Right atrium auricular region (tissue), 2 donors: ENCODE measurements at regions not wholly inside any gene's neighbourhood (a gene's known extent, or its start where the extent isn't known, plus 50 kb on each side); places are given as distances from the start of the nearest gene placed in this dataset.
"Not testable (repeated sequence)": the region's sequence is repeated elsewhere in the genome, so short reads cannot be mapped to it uniquely, and the experiment has no call there.

Source experiments
- DNase-seq: peaks from one replicate; pipeline ENCODE4 v3.0.0-alpha.2; 2019; ENCODE audit warnings: low spot score
- H3K27ac ChIP-seq, 2 donors: fragments of 200-600 bp; sonication (generic); 1 replicate in 1 of 2; 2 replicates in 1 of 2; pipeline ENCODE4 v1.5.1; 2016 to 2019
- H3K27me3 ChIP-seq, 2 donors: fragments of 200-600 bp; sonication (generic); one replicate each; pipeline versions ENCODE4 v1.5.1 to v1.6.0; 2017 to 2019
- H3K36me3 ChIP-seq: fragments of 200-600 bp; sonication (generic); one replicate; pipeline ENCODE4 v1.5.1; 2016
- H3K4me1 ChIP-seq, 2 donors: fragments of 200-600 bp; sonication (generic); one replicate each; pipeline versions ENCODE4 v1.5.1 to v1.6.0; 2017 to 2019
- H3K4me3 ChIP-seq, 2 donors: fragments of 200-600 bp; sonication (generic); 1 replicate in 1 of 2; 2 replicates in 1 of 2; pipeline ENCODE4 v1.5.1; 2017 to 2019; ENCODE audit warnings: mild to moderate bottlenecking in 1 of 2, moderate library complexity in 1 of 2
- H3K9me3 ChIP-seq, 2 donors: fragments of 200-600 bp; sonication (generic); one replicate each; pipeline ENCODE4 v1.5.1; 2019
- TF ChIP-seq, protein P1 (sequence below), 2 donors: fragments of 200-600 bp; sonication (generic); IDR thresholded peaks; one replicate each; pipeline ENCODE4 v1.5.1; 2019; ENCODE audit warnings: antibody characterized with exemption in 2 of 2

DNA sequence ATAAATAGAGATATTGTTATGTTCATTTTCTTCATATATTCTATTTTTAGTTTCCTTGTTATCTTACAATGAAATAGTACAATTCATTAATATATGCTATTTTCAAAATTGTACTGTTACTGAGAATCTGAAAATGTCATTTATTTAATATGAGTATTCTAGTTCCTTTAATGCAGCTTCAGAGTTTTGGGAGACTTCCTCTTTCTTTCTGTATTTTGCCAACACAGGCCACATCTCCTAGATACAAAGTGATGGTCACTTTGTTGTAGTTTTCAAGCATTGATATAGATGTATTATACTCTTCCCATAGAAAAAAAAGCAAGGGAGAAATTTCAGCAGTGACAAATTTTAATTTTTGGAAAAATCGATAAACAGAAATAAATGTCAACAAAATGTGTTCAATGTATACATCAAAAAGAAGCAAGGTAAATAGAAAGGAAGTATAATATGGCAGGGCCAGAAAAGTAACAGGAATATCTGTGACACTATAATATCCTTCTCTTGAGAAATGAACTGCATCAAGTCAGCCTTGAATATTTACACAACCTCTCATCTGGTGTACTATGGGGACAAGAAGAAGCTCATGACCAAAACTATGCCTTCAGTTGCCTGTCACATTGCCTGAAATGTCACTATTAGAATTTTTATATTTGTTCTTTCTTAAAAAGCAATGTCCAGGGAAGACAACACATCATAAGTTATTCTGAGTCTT lies 396.0 kb downstream of the TBC1D32 start:
- Histone ChIP-seq H3K27me3 (no peaks in the 10 kb centered on the region), H3K4me1 (no peaks in the 10 kb centered on the region), H3K9me3 (no peaks in the 10 kb centered on the region), H3K4me3 (no peak overlapping the region), H3K36me3 (no peaks in the 10 kb centered on the region), H3K27ac (no peak overlapping the region)
- TF ChIP-seq, protein P1, sequence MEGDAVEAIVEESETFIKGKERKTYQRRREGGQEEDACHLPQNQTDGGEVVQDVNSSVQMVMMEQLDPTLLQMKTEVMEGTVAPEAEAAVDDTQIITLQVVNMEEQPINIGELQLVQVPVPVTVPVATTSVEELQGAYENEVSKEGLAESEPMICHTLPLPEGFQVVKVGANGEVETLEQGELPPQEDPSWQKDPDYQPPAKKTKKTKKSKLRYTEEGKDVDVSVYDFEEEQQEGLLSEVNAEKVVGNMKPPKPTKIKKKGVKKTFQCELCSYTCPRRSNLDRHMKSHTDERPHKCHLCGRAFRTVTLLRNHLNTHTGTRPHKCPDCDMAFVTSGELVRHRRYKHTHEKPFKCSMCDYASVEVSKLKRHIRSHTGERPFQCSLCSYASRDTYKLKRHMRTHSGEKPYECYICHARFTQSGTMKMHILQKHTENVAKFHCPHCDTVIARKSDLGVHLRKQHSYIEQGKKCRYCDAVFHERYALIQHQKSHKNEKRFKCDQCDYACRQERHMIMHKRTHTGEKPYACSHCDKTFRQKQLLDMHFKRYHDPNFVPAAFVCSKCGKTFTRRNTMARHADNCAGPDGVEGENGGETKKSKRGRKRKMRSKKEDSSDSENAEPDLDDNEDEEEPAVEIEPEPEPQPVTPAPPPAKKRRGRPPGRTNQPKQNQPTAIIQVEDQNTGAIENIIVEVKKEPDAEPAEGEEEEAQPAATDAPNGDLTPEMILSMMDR (IDR thresholded peaks at IDR 0.05) = no peak
- DNase-seq = no peak

DNA sequence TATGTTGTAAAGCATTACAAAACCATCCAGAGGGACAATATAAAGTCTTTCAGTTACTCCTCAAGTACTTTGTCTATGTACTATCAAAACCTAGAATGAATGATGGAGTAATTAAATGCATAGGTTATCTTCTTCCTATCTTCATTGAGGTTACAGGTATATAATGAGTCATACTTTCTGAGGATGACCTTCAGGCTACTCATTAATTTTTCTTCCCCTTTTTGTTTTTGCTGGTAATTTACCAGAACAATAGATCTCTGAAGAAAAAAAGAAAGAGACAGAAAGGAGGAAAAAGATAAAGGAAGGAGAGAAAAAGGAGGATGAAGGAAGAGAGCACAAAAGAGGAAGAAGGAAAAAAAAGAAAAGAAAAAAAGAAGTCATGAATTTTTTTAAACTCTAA lies 398.4 kb downstream of the TBC1D32 start:
- TF ChIP-seq, protein P1 (IDR thresholded peaks at IDR 0.05) = no peak
- H3K27me3 ChIP-seq = no peaks in the 10 kb centered on the region
- DNase-seq = no peak

DNA sequence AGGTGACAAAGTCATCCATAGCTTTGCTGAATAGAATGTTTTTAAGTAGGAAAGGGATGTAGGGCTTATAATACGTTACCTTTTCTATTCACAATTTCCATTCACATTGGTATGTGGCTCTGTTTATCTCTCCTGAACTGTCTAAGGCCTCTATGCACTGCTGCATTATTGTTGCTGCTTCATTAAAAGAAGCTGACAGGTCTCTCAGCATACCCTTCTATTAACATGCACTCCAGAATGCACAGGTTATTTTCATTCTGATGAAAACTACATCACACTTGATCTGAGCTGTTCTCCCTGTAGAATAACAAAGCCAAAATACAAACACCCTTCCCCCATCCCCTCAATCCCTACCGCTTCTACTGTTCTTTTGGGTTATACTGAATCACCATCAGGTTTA lies 399.3 kb downstream of the TBC1D32 start:
- H3K4me3 ChIP-seq = no peak overlapping the region
- no peak overlapping the region for H3K27ac ChIP-seq
- DNase-seq = no peak
- no peaks in the 10 kb centered on the region for H3K4me1 ChIP-seq
- no peaks in the 10 kb centered on the region for H3K36me3 ChIP-seq
- H3K27me3 ChIP-seq = no peaks in the 10 kb centered on the region
- H3K9me3 ChIP-seq = no peaks in the 10 kb centered on the region
- TF ChIP-seq, protein P1 (IDR thresholded peaks at IDR 0.05) = no peak

More for the DNA sequence above, 398.4 kb downstream of the TBC1D32 start:
- Histone ChIP-seq H3K36me3 (no peaks in the 10 kb centered on the region), H3K4me1 (no peaks in the 10 kb centered on the region), H3K4me3 (no peak overlapping the region), H3K27ac (no peak overlapping the region), H3K9me3 (no peaks in the 10 kb centered on the region)

DNA sequence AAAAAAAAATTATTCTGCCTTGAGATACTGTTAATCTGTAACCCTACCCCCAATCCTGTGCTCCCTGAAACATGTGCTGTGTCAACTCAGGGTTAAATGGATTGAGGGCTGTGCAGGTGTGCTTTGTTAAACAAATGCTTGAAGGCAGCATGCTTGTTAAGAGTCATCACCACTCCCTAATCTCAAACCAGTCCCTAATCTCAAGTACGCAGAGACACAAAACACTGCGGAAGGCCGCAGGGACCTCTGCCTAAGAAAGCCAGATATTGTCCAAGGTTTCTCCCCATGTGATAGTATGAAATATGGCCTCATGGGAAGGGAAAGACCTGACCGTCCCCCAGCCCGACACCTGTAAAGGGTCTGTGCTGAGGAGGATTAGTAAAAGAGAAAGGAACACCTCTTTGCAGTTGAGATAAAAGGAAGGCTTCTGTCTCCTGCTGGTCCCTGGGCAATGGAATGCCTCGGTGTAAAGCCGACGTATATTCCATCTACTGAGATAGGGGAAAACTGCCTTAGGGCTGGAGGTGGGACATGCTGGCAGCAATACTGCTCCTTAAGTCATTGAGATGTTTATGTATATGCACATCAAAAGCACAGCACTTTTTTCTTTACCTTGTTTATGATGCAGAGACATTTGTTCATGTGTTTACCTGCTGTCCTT lies 402.6 kb downstream of the TBC1D32 start:
- not testable (repeated sequence) for H3K27me3 ChIP-seq, H3K36me3 ChIP-seq

DNA sequence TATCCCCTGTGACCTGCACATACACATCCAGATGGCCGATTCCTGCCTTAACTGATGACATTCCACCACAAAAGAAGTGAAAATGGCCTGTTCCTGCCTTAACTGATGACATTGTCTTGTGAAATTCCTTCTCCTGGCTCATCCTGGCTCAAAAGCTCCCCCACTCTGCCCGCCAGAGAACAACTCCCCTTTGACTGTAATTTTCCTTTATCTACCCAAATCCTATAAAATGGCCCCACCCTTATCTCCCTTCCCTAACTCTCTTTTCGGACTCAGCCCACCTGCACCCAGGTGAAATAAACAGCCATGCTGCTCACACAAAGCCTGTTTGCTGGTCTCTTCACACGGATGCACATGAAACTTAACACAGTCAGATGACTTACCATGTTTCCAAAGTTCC lies 403.8 kb downstream of the TBC1D32 start:
- not testable (repeated sequence) for H3K36me3 ChIP-seq, H3K9me3 ChIP-seq, H3K4me1 ChIP-seq, H3K27me3 ChIP-seq, H3K27ac ChIP-seq, H3K4me3 ChIP-seq, DNase-seq

More for the DNA sequence above, 402.6 kb downstream of the TBC1D32 start:
- H3K4me3 ChIP-seq, H3K4me1 ChIP-seq, H3K27ac ChIP-seq, DNase-seq, H3K9me3 ChIP-seq: not testable (repeated sequence)

DNA sequence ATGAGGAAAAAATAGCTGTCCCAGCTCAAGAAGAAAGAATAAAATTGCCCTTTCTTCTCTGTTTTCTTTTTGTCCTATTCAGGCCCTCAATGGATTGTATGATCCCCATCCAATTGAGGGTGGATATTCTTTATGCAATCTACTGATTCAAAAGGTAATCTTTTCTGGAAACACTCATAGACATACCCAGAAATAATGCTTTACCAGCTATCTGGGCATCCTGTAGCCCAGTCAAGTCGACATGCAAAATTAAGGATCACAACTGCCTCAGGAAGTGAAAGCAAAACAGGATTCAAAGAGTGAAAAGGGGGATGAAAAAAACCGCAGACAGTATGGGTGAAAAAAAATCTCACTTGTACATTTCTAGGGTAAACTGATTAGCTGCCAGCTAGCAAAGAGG lies 410.1 kb downstream of the TBC1D32 start:
- no peaks in the 10 kb centered on the region for H3K9me3 ChIP-seq
- H3K4me1 ChIP-seq = no peaks in the 10 kb centered on the region
- H3K27me3 ChIP-seq = no peaks in the 10 kb centered on the region
- no peak overlapping the region for H3K27ac ChIP-seq
- no peak for DNase-seq
- no peaks in the 10 kb centered on the region for H3K36me3 ChIP-seq
- TF ChIP-seq, protein P1 (IDR thresholded peaks at IDR 0.05) = no peak
- no peak overlapping the region for H3K4me3 ChIP-seq

DNA sequence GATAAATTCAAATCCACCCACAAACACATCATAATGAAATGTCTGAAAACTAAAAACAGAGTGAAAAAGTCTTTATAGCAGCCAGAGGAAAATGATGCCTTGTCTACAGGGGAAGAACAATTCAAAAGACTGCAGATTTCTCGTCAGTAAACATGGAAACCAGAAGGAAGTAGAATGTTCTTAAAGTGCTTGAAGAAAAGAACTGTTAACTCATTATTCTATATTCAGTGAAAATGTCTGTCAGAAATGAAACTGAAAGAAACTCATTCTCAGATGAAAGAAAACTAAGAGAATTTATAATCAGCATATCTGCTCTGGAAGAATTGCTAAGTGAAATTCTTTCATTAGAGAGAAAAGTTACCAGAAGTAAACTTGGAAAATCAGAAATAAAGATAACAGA lies 416.1 kb downstream of the TBC1D32 start:
- no peak for DNase-seq
- TF ChIP-seq, protein P1 (IDR thresholded peaks at IDR 0.05) = no peak

More for the DNA sequence above, 416.1 kb downstream of the TBC1D32 start:
- Histone ChIP-seq H3K4me3 (no peak overlapping the region), H3K4me1 (no peaks in the 10 kb centered on the region), H3K36me3 (no peaks in the 10 kb centered on the region), H3K27ac (no peak overlapping the region), H3K27me3 (no peaks in the 10 kb centered on the region), H3K9me3 (no peaks in the 10 kb centered on the region)
